ENCODE measurements at regions not wholly inside any gene's neighbourhood (a gene's known extent, or its start where the extent isn't known, plus 50 kb on each side); places are given as distances from the start of the nearest gene placed in this dataset.
"Not testable (repeated sequence)": the region's sequence is repeated elsewhere in the genome, so short reads cannot be mapped to it uniquely, and the experiment has no call there.

DNA sequence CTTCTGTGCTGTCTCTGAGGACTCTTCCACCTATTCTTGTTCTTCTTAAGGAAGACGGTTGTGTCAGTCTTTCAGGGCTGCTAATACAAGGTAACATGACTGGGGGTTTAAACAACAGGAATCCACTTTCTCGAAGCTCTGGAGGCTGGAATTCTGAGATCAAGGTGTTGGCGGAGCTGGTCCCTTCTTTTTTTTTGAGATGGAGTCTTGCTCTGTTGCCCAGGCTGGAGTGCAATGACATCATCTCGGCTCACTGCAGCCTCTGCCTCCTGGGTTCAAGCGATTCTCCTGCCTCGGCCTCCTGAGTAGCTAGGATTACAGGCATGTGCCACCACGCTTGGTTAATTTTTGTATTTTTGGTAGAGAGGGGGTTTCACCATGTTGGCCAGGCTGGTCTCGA is 71.7 kb upstream of the MAP4K4 start:
- not testable (repeated sequence) for H2BK12ac ChIP-seq (ENCODE audit: low read length in 2 of 2); H2AFZ ChIP-seq (ENCODE audit: low read depth, low read length); H3K9ac ChIP-seq (ENCODE audit: low read length); H3K4ac ChIP-seq (ENCODE audit: low read depth in 1 of 2, low read length in 2 of 2); H3K9me3 ChIP-seq (ENCODE audit: control insufficient read depth, low read length); H3K79me1 ChIP-seq (replicated peaks; ENCODE audit: low read length, poor library complexity, severe bottlenecking); H4K91ac ChIP-seq (ENCODE audit: low read length); H3K27ac ChIP-seq (ENCODE audit: low read length, poor library complexity, severe bottlenecking); DNase-seq; H3K27me3 ChIP-seq (ENCODE audit: control insufficient read depth in 1 of 2, insufficient read depth in 1 of 2, low read length in 2 of 2); H3K4me2 ChIP-seq (ENCODE audit: low read length, poor library complexity, severe bottlenecking); H3K18ac ChIP-seq (ENCODE audit: low read depth in 1 of 2, low read length in 2 of 2); H3K4me3 ChIP-seq (ENCODE audit: insufficient read depth in 1 of 2, low read depth in 1 of 2, low read length in 2 of 2); H2BK120ac ChIP-seq (ENCODE audit: low read depth, low read length); H2AK5ac ChIP-seq (ENCODE audit: low read length, severe bottlenecking); H2BK5ac ChIP-seq (ENCODE audit: low read depth, low read length, poor library complexity, severe bottlenecking); H3K14ac ChIP-seq (ENCODE audit: low read length in 2 of 2); H3K4me1 ChIP-seq (ENCODE audit: control insufficient read depth, insufficient read depth, low read depth, low read length); H3K36me3 ChIP-seq (ENCODE audit: control insufficient read depth in 1 of 2, insufficient read depth in 2 of 2, low read depth in 1 of 2, low read length in 2 of 2); H4K8ac ChIP-seq (ENCODE audit: low read length); H3K23ac ChIP-seq (ENCODE audit: low read length in 2 of 2); H2BK15ac ChIP-seq (ENCODE audit: low read depth, poor library complexity, severe bottlenecking)
- WGBS = 95% methylated on average over 8 of the region's 8 CpGs

- no peak overlapping the region for H3K27ac ChIP-seq (ENCODE audit: low read length, poor library complexity, severe bottlenecking)
- no peak overlapping the region for H2AFZ ChIP-seq (ENCODE audit: low read depth, low read length)
- no peaks in the 10 kb centered on the region for H3K79me1 ChIP-seq (replicated peaks; ENCODE audit: low read length, poor library complexity, severe bottlenecking)
- no peak overlapping the region for H2BK15ac ChIP-seq (ENCODE audit: low read depth, poor library complexity, severe bottlenecking)
- no peaks in the 10 kb centered on the region for H3K27me3 ChIP-seq (ENCODE audit: control insufficient read depth in 1 of 2, insufficient read depth in 1 of 2, low read length in 2 of 2)
- no peak overlapping the region for H2AK5ac ChIP-seq (ENCODE audit: low read length, severe bottlenecking)
- H3K4me1 ChIP-seq (ENCODE audit: control insufficient read depth, insufficient read depth, low read depth, low read length) = peaks cover 3% of the 10 kb centered on the region
- DNase-seq = no peak
- no peak overlapping the region for H3K18ac ChIP-seq (ENCODE audit: low read depth in 1 of 2, low read length in 2 of 2)
- H3K14ac ChIP-seq (ENCODE audit: low read length in 2 of 2) = no peak overlapping the region
- H3K4me3 ChIP-seq (ENCODE audit: insufficient read depth in 1 of 2, low read depth in 1 of 2, low read length in 2 of 2) = no peak overlapping the region
- no peak overlapping the region for H3K23ac ChIP-seq (ENCODE audit: low read length in 2 of 2)
- no peak overlapping the region for H3K4me2 ChIP-seq (ENCODE audit: low read length, poor library complexity, severe bottlenecking)
- no peak overlapping the region for H4K91ac ChIP-seq (ENCODE audit: low read length)
- H3K4ac ChIP-seq (ENCODE audit: low read depth in 1 of 2, low read length in 2 of 2) = no peak overlapping the region
- H2BK12ac ChIP-seq (ENCODE audit: low read length in 2 of 2) = no peak overlapping the region
- no peak overlapping the region for H2BK120ac ChIP-seq (ENCODE audit: low read depth, low read length)
- H2BK5ac ChIP-seq (ENCODE audit: low read depth, low read length, poor library complexity, severe bottlenecking) = no peak overlapping the region
- H3K36me3 ChIP-seq (ENCODE audit: control insufficient read depth in 1 of 2, insufficient read depth in 2 of 2, low read depth in 1 of 2, low read length in 2 of 2) = no peaks in the 10 kb centered on the region
- WGBS = 88% methylated on average over 7 of the region's 7 CpGs
- no peak overlapping the region for H4K8ac ChIP-seq (ENCODE audit: low read length)
- no peaks in the 10 kb centered on the region for H3K9me3 ChIP-seq (ENCODE audit: control insufficient read depth, low read length)
- no peak overlapping the region for H3K9ac ChIP-seq (ENCODE audit: low read length)
These were observed 72.1 kb upstream of the MAP4K4 start for GRCh38 chr2:101625387-101625786.

- Histone ChIP-seq H3K79me1 (replicated peaks; ENCODE audit: low read length, poor library complexity, severe bottlenecking) (no peaks in the 10 kb centered on the region), H3K4ac (ENCODE audit: low read depth in 1 of 2, low read length in 2 of 2) (no peak overlapping the region), H2AK5ac (ENCODE audit: low read length, severe bottlenecking) (no peak overlapping the region), H3K9ac (ENCODE audit: low read length) (no peak overlapping the region), H3K9me3 (ENCODE audit: control insufficient read depth, low read length) (no peaks in the 10 kb centered on the region), H4K91ac (ENCODE audit: low read length) (no peak overlapping the region), H3K4me2 (ENCODE audit: low read length, poor library complexity, severe bottlenecking) (no peak overlapping the region), H3K36me3 (ENCODE audit: control insufficient read depth in 1 of 2, insufficient read depth in 2 of 2, low read depth in 1 of 2, low read length in 2 of 2) (no peaks in the 10 kb centered on the region), H2BK12ac (ENCODE audit: low read length in 2 of 2) (no peak overlapping the region), H3K18ac (ENCODE audit: low read depth in 1 of 2, low read length in 2 of 2) (no peak overlapping the region), H2AFZ (ENCODE audit: low read depth, low read length) (no peak overlapping the region), H3K4me1 (ENCODE audit: control insufficient read depth, insufficient read depth, low read depth, low read length) (peaks cover 2% of the 10 kb centered on the region), H3K27ac (ENCODE audit: low read length, poor library complexity, severe bottlenecking) (no peak overlapping the region), H2BK5ac (ENCODE audit: low read depth, low read length, poor library complexity, severe bottlenecking) (no peak overlapping the region), H3K14ac (ENCODE audit: low read length in 2 of 2) (no peak overlapping the region), H3K4me3 (ENCODE audit: insufficient read depth in 1 of 2, low read depth in 1 of 2, low read length in 2 of 2) (no peak overlapping the region), H4K8ac (ENCODE audit: low read length) (no peak overlapping the region), H2BK120ac (ENCODE audit: low read depth, low read length) (no peak overlapping the region), H3K27me3 (ENCODE audit: control insufficient read depth in 1 of 2, insufficient read depth in 1 of 2, low read length in 2 of 2) (no peaks in the 10 kb centered on the region), H3K23ac (ENCODE audit: low read length in 2 of 2) (no peak overlapping the region), H2BK15ac (ENCODE audit: low read depth, poor library complexity, severe bottlenecking) (no peak overlapping the region)
- WGBS = 84% methylated on average over 11 of the region's 14 CpGs
- DNase-seq = no peak
These were observed 72.7 kb upstream of the MAP4K4 start for GRCh38 chr2:101624706-101625332.

DNA sequence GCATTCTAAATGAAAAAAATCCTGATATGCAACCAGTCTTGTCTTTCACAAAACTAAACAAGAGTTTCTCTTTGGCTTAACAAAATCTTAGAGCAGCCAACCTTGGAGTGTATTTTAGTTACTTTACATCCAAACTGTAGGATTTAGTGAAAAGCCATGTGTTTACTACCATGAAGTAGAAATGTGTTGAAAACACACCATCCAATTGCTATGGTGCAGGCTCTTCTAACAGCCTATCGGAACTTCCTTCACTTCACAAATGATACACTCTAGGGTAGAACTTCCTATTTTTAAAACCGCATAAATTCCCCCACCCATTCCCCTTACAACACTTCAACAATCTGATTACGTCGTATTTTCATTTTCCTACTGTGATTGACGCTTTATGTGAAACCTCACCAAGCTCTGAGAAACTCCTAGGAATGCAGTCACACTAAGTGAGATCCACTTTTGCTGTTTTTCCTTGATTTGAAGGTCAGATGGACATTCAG is 74.4 kb upstream of the MAP4K4 start:
- no peak overlapping the region for H3K4me2 ChIP-seq (ENCODE audit: low read length, poor library complexity, severe bottlenecking)
- no peak for DNase-seq
- no peaks in the 10 kb centered on the region for H3K9me3 ChIP-seq (ENCODE audit: control insufficient read depth, low read length)
- WGBS = 94% methylated on average over 5 of the region's 5 CpGs
- H4K8ac ChIP-seq (ENCODE audit: low read length) = no peak overlapping the region
- no peak overlapping the region for H2AK5ac ChIP-seq (ENCODE audit: low read length, severe bottlenecking)
- no peak overlapping the region for H4K91ac ChIP-seq (ENCODE audit: low read length)
- H2BK15ac ChIP-seq (ENCODE audit: low read depth, poor library complexity, severe bottlenecking) = no peak overlapping the region
- H3K4ac ChIP-seq (ENCODE audit: low read depth in 1 of 2, low read length in 2 of 2) = no peak overlapping the region
- H2BK12ac ChIP-seq (ENCODE audit: low read length in 2 of 2) = no peak overlapping the region
- H3K4me1 ChIP-seq (ENCODE audit: control insufficient read depth, insufficient read depth, low read depth, low read length) = peaks cover 3% of the 10 kb centered on the region
- H3K27ac ChIP-seq (ENCODE audit: low read length, poor library complexity, severe bottlenecking) = no peak overlapping the region
- no peak overlapping the region for H3K4me3 ChIP-seq (ENCODE audit: insufficient read depth in 1 of 2, low read depth in 1 of 2, low read length in 2 of 2)
- no peak overlapping the region for H3K14ac ChIP-seq (ENCODE audit: low read length in 2 of 2)
- no peak overlapping the region for H2AFZ ChIP-seq (ENCODE audit: low read depth, low read length)
- H2BK120ac ChIP-seq (ENCODE audit: low read depth, low read length) = no peak overlapping the region
- no peak overlapping the region for H3K9ac ChIP-seq (ENCODE audit: low read length)
- H3K18ac ChIP-seq (ENCODE audit: low read depth in 1 of 2, low read length in 2 of 2) = no peak overlapping the region
- no peak overlapping the region for H3K23ac ChIP-seq (ENCODE audit: low read length in 2 of 2)
- no peaks in the 10 kb centered on the region for H3K79me1 ChIP-seq (replicated peaks; ENCODE audit: low read length, poor library complexity, severe bottlenecking)
- H2BK5ac ChIP-seq (ENCODE audit: low read depth, low read length, poor library complexity, severe bottlenecking) = no peak overlapping the region
- no peaks in the 10 kb centered on the region for H3K36me3 ChIP-seq (ENCODE audit: control insufficient read depth in 1 of 2, insufficient read depth in 2 of 2, low read depth in 1 of 2, low read length in 2 of 2)
- no peaks in the 10 kb centered on the region for H3K27me3 ChIP-seq (ENCODE audit: control insufficient read depth in 1 of 2, insufficient read depth in 1 of 2, low read length in 2 of 2)
